ENCODE measurements at regions not wholly inside any gene's neighbourhood (a gene's known extent, or its start where the extent isn't known, plus 50 kb on each side); places are given as distances from the start of the nearest gene placed in this dataset.
"Not testable (repeated sequence)": the region's sequence is repeated elsewhere in the genome, so short reads cannot be mapped to it uniquely, and the experiment has no call there.

- H3K4me1 Mint-ChIP-seq, result no peaks in the 10 kb centered on the region
- no peak overlapping the region for H3K4me3 Mint-ChIP-seq
- H3K9me3 Mint-ChIP-seq, result peaks cover 17% of the 10 kb centered on the region
- CTCF ChIA-PET, result no interaction called here
- no peak for DNase-seq
- POLR2A ChIA-PET, result no interaction called here
- H3K27ac Mint-ChIP-seq, result no peak overlapping the region
- H3K36me3 Mint-ChIP-seq (ENCODE audit: low read depth), result no peaks in the 10 kb centered on the region
- no peaks in the 10 kb centered on the region for H3K27me3 Mint-ChIP-seq
These were observed 120.2 kb upstream of the FOXD4L5 start for GRCh38 chr9:65405253-65405652.

GRCh38 chr9:65404232-65405006 is 119.4 kb upstream of the FOXD4L5 start:
- Mint-ChIP-seq H3K27ac (no peak overlapping the region), H3K9me3 (peaks cover 14% of the 10 kb centered on the region), H3K27me3 (no peaks in the 10 kb centered on the region), H3K36me3 (ENCODE audit: low read depth) (no peaks in the 10 kb centered on the region), H3K4me1 (no peaks in the 10 kb centered on the region), H3K4me3 (no peak overlapping the region)
- CTCF ChIA-PET, result no interaction called here
- POLR2A ChIA-PET, result no interaction called here
- no peak for DNase-seq

- H3K27me3 Mint-ChIP-seq, result no peaks in the 10 kb centered on the region
- H3K4me3 Mint-ChIP-seq, result no peak overlapping the region
- H3K9me3 Mint-ChIP-seq, result peaks cover 17% of the 10 kb centered on the region
- H3K4me1 Mint-ChIP-seq, result no peaks in the 10 kb centered on the region
- ChIA-PET CTCF (no interaction called here), POLR2A (no interaction called here)
- H3K36me3 Mint-ChIP-seq (ENCODE audit: low read depth), result no peaks in the 10 kb centered on the region
- DNase-seq, result no peak
- no peak overlapping the region for H3K27ac Mint-ChIP-seq
These were observed 118.7 kb upstream of the FOXD4L5 start for GRCh38 chr9:65403721-65404120.

GRCh38 chr9:65403072-65403471 is 118.1 kb upstream of the FOXD4L5 start:
- DNase-seq; H3K4me1 Mint-ChIP-seq; H3K27me3 Mint-ChIP-seq; POLR2A ChIA-PET; H3K27ac Mint-ChIP-seq; H3K4me3 Mint-ChIP-seq; CTCF ChIA-PET; H3K36me3 Mint-ChIP-seq (ENCODE audit: low read depth): not testable (repeated sequence)
- peaks cover 14% of the 10 kb centered on the region for H3K9me3 Mint-ChIP-seq

- H3K36me3 Mint-ChIP-seq (ENCODE audit: low read depth); H3K27ac Mint-ChIP-seq; H3K4me1 Mint-ChIP-seq; POLR2A ChIA-PET; DNase-seq; CTCF ChIA-PET; H3K4me3 Mint-ChIP-seq; H3K27me3 Mint-ChIP-seq: not testable (repeated sequence)
- H3K9me3 Mint-ChIP-seq, result peaks cover 14% of the 10 kb centered on the region
These were observed 117.3 kb upstream of the FOXD4L5 start for GRCh38 chr9:65402206-65402870.

GRCh38 chr9:65401456-65402045 is 116.5 kb upstream of the FOXD4L5 start:
- H3K4me1 Mint-ChIP-seq; DNase-seq; H3K36me3 Mint-ChIP-seq (ENCODE audit: low read depth); H3K4me3 Mint-ChIP-seq; CTCF ChIA-PET; H3K27me3 Mint-ChIP-seq; H3K27ac Mint-ChIP-seq; POLR2A ChIA-PET: not testable (repeated sequence)
- peaks cover 14% of the 10 kb centered on the region for H3K9me3 Mint-ChIP-seq

GRCh38 chr9:65400886-65401285 is 115.9 kb upstream of the FOXD4L5 start:
- Mint-ChIP-seq H3K9me3 (peaks cover 14% of the 10 kb centered on the region), H3K27me3 (no peaks in the 10 kb centered on the region), H3K4me1 (no peaks in the 10 kb centered on the region), H3K27ac (no peak overlapping the region), H3K4me3 (no peak overlapping the region), H3K36me3 (ENCODE audit: low read depth) (no peaks in the 10 kb centered on the region)
- ChIA-PET CTCF (no interaction called here), POLR2A (no interaction called here)
- no peak for DNase-seq

GRCh38 chr9:65397763-65398719 is 113.0 kb upstream of the FOXD4L5 start:
- H3K27me3 Mint-ChIP-seq; H3K4me3 Mint-ChIP-seq; DNase-seq; H3K27ac Mint-ChIP-seq; CTCF ChIA-PET; H3K4me1 Mint-ChIP-seq; H3K36me3 Mint-ChIP-seq (ENCODE audit: low read depth); POLR2A ChIA-PET: not testable (repeated sequence)
- peaks cover 14% of the 10 kb centered on the region for H3K9me3 Mint-ChIP-seq

GRCh38 chr9:65397226-65397625 is 112.2 kb upstream of the FOXD4L5 start:
- H3K9me3 Mint-ChIP-seq, result peaks cover 12% of the 10 kb centered on the region
- DNase-seq; H3K27ac Mint-ChIP-seq; H3K4me1 Mint-ChIP-seq; H3K4me3 Mint-ChIP-seq; H3K27me3 Mint-ChIP-seq; H3K36me3 Mint-ChIP-seq (ENCODE audit: low read depth); CTCF ChIA-PET; POLR2A ChIA-PET: not testable (repeated sequence)

- H3K36me3 Mint-ChIP-seq (ENCODE audit: low read depth); H3K27ac Mint-ChIP-seq; DNase-seq; H3K4me1 Mint-ChIP-seq; H3K4me3 Mint-ChIP-seq; CTCF ChIA-PET; POLR2A ChIA-PET; H3K27me3 Mint-ChIP-seq: not testable (repeated sequence)
- H3K9me3 Mint-ChIP-seq, result peaks cover 12% of the 10 kb centered on the region
These were observed 111.6 kb upstream of the FOXD4L5 start for GRCh38 chr9:65396601-65397000.

GRCh38 chr9:65395789-65396188 is 110.8 kb upstream of the FOXD4L5 start:
- CTCF ChIA-PET; POLR2A ChIA-PET; H3K27me3 Mint-ChIP-seq; DNase-seq; H3K4me3 Mint-ChIP-seq; H3K4me1 Mint-ChIP-seq; H3K36me3 Mint-ChIP-seq (ENCODE audit: low read depth); H3K27ac Mint-ChIP-seq: not testable (repeated sequence)
- peaks cover 12% of the 10 kb centered on the region for H3K9me3 Mint-ChIP-seq

GRCh38 chr9:65395121-65395520 is 110.1 kb upstream of the FOXD4L5 start:
- H3K27me3 Mint-ChIP-seq; DNase-seq; POLR2A ChIA-PET; H3K4me1 Mint-ChIP-seq; H3K36me3 Mint-ChIP-seq (ENCODE audit: low read depth); H3K4me3 Mint-ChIP-seq; H3K27ac Mint-ChIP-seq; H3K9me3 Mint-ChIP-seq; CTCF ChIA-PET: not testable (repeated sequence)

All from activated CD4-positive, alpha-beta T cell treated with anti-CD3 and anti-CD28 coated beads, Interleukin-2, amount 10 ng/mL, durations not matched to agents 7 days and 5 days (primary cell).